ENCODE measurements at regions not wholly inside any gene's neighbourhood (a gene's known extent, or its start where the extent isn't known, plus 50 kb on each side); places are given as distances from the start of the nearest gene placed in this dataset.

GRCh38 chr12:30859226-30859625, 67.3 kb upstream of the TSPAN11 start:
- TF ChIP-seq CTCF (conservative IDR thresholded peaks at IDR 0.05; ENCODE audit: low read length) (no peak), EZH2phosphoT487 (IDR thresholded peaks at IDR 0.05; ENCODE audit: borderline replicate concordance) (no peak)
